ENCODE measurements at regions not wholly inside any gene's neighbourhood (a gene's known extent, or its start where the extent isn't known, plus 50 kb on each side); places are given as distances from the start of the nearest gene placed in this dataset.
"Not testable (repeated sequence)": the region's sequence is repeated elsewhere in the genome, so short reads cannot be mapped to it uniquely, and the experiment has no call there.

GRCh38 chr12:59326457-59326856 is 269.4 kb upstream of the SLC16A7 start:
- H3K9ac ChIP-seq (ENCODE audit: low read length); H2AFZ ChIP-seq (ENCODE audit: low read length); H3K9me2 ChIP-seq (replicated peaks; ENCODE audit: insufficient read depth, low read length); H3K4me1 ChIP-seq (ENCODE audit: low read length); H3K27ac ChIP-seq (ENCODE audit: low read length); H3K27me3 ChIP-seq (ENCODE audit: low read length); H4K20me1 ChIP-seq (ENCODE audit: insufficient read depth, low read depth, low read length); H3K36me3 ChIP-seq (ENCODE audit: insufficient read depth, low read length); H3K4me3 ChIP-seq (ENCODE audit: low read length); H3K4me2 ChIP-seq (ENCODE audit: low read depth, low read length, poor library complexity, severe bottlenecking); H3K9me3 ChIP-seq (ENCODE audit: low read length); DNase-seq; H3K79me2 ChIP-seq (ENCODE audit: low read length): not testable (repeated sequence)

GRCh38 chr12:59322473-59322872 is 273.4 kb upstream of the SLC16A7 start:
- H4K20me1 ChIP-seq (ENCODE audit: insufficient read depth, low read depth, low read length): no peaks in the 10 kb centered on the region
- H3K9me3 ChIP-seq (ENCODE audit: low read length): no peaks in the 10 kb centered on the region
- no peaks in the 10 kb centered on the region for H3K36me3 ChIP-seq (ENCODE audit: insufficient read depth, low read length)
- H3K4me1 ChIP-seq (ENCODE audit: low read length): no peaks in the 10 kb centered on the region
- no peaks in the 10 kb centered on the region for H3K9me2 ChIP-seq (replicated peaks; ENCODE audit: insufficient read depth, low read length)
- DNase-seq: no peak
- no peak overlapping the region for H3K4me3 ChIP-seq (ENCODE audit: low read length)
- no peak overlapping the region for H2AFZ ChIP-seq (ENCODE audit: low read length)
- H3K27me3 ChIP-seq (ENCODE audit: low read length): no peaks in the 10 kb centered on the region
- H3K4me2 ChIP-seq (ENCODE audit: low read depth, low read length, poor library complexity, severe bottlenecking): no peak overlapping the region
- H3K79me2 ChIP-seq (ENCODE audit: low read length): no peaks in the 10 kb centered on the region
- H3K27ac ChIP-seq (ENCODE audit: low read length): no peak overlapping the region
- no peak overlapping the region for H3K9ac ChIP-seq (ENCODE audit: low read length)

- H3K27me3 ChIP-seq (ENCODE audit: low read length): no peaks in the 10 kb centered on the region
- H3K4me3 ChIP-seq (ENCODE audit: low read length): no peak overlapping the region
- H3K9me2 ChIP-seq (replicated peaks; ENCODE audit: insufficient read depth, low read length): no peaks in the 10 kb centered on the region
- H3K4me1 ChIP-seq (ENCODE audit: low read length): no peaks in the 10 kb centered on the region
- H3K4me2 ChIP-seq (ENCODE audit: low read depth, low read length, poor library complexity, severe bottlenecking): no peak overlapping the region
- H3K79me2 ChIP-seq (ENCODE audit: low read length): no peaks in the 10 kb centered on the region
- no peaks in the 10 kb centered on the region for H4K20me1 ChIP-seq (ENCODE audit: insufficient read depth, low read depth, low read length)
- DNase-seq: no peak
- no peak overlapping the region for H3K27ac ChIP-seq (ENCODE audit: low read length)
- H2AFZ ChIP-seq (ENCODE audit: low read length): no peak overlapping the region
- no peaks in the 10 kb centered on the region for H3K36me3 ChIP-seq (ENCODE audit: insufficient read depth, low read length)
- no peaks in the 10 kb centered on the region for H3K9me3 ChIP-seq (ENCODE audit: low read length)
- H3K9ac ChIP-seq (ENCODE audit: low read length): no peak overlapping the region
Measured at GRCh38 chr12:59321278-59321677, 274.6 kb upstream of the SLC16A7 start.

GRCh38 chr12:59320112-59320511 is 275.7 kb upstream of the SLC16A7 start:
- no peaks in the 10 kb centered on the region for H3K9me3 ChIP-seq (ENCODE audit: low read length)
- H3K27ac ChIP-seq (ENCODE audit: low read length): no peak overlapping the region
- no peak overlapping the region for H2AFZ ChIP-seq (ENCODE audit: low read length)
- H3K79me2 ChIP-seq (ENCODE audit: low read length): no peaks in the 10 kb centered on the region
- H3K4me2 ChIP-seq (ENCODE audit: low read depth, low read length, poor library complexity, severe bottlenecking): no peak overlapping the region
- no peaks in the 10 kb centered on the region for H3K4me1 ChIP-seq (ENCODE audit: low read length)
- H4K20me1 ChIP-seq (ENCODE audit: insufficient read depth, low read depth, low read length): no peaks in the 10 kb centered on the region
- no peak for DNase-seq
- H3K9me2 ChIP-seq (replicated peaks; ENCODE audit: insufficient read depth, low read length): no peaks in the 10 kb centered on the region
- H3K9ac ChIP-seq (ENCODE audit: low read length): no peak overlapping the region
- no peaks in the 10 kb centered on the region for H3K27me3 ChIP-seq (ENCODE audit: low read length)
- H3K36me3 ChIP-seq (ENCODE audit: insufficient read depth, low read length): no peaks in the 10 kb centered on the region
- no peak overlapping the region for H3K4me3 ChIP-seq (ENCODE audit: low read length)

- Histone ChIP-seq H3K4me3 (ENCODE audit: low read length) (no peak overlapping the region), H4K20me1 (ENCODE audit: insufficient read depth, low read depth, low read length) (no peaks in the 10 kb centered on the region), H3K27ac (ENCODE audit: low read length) (no peak overlapping the region), H2AFZ (ENCODE audit: low read length) (no peak overlapping the region), H3K9me3 (ENCODE audit: low read length) (no peaks in the 10 kb centered on the region), H3K79me2 (ENCODE audit: low read length) (no peaks in the 10 kb centered on the region), H3K36me3 (ENCODE audit: insufficient read depth, low read length) (no peaks in the 10 kb centered on the region), H3K27me3 (ENCODE audit: low read length) (no peaks in the 10 kb centered on the region), H3K4me1 (ENCODE audit: low read length) (no peaks in the 10 kb centered on the region), H3K4me2 (ENCODE audit: low read depth, low read length, poor library complexity, severe bottlenecking) (no peak overlapping the region), H3K9me2 (replicated peaks; ENCODE audit: insufficient read depth, low read length) (no peaks in the 10 kb centered on the region), H3K9ac (ENCODE audit: low read length) (no peak overlapping the region)
- no peak for DNase-seq
Measured at GRCh38 chr12:59318940-59319339, 276.9 kb upstream of the SLC16A7 start.

- Histone ChIP-seq H3K27me3 (ENCODE audit: low read length) (no peaks in the 10 kb centered on the region), H3K4me3 (ENCODE audit: low read length) (no peak overlapping the region), H3K36me3 (ENCODE audit: insufficient read depth, low read length) (no peaks in the 10 kb centered on the region), H3K4me1 (ENCODE audit: low read length) (no peaks in the 10 kb centered on the region), H3K9me3 (ENCODE audit: low read length) (no peaks in the 10 kb centered on the region), H3K79me2 (ENCODE audit: low read length) (no peaks in the 10 kb centered on the region), H4K20me1 (ENCODE audit: insufficient read depth, low read depth, low read length) (no peaks in the 10 kb centered on the region), H3K9me2 (replicated peaks; ENCODE audit: insufficient read depth, low read length) (no peaks in the 10 kb centered on the region), H2AFZ (ENCODE audit: low read length) (no peak overlapping the region), H3K4me2 (ENCODE audit: low read depth, low read length, poor library complexity, severe bottlenecking) (no peak overlapping the region), H3K9ac (ENCODE audit: low read length) (no peak overlapping the region), H3K27ac (ENCODE audit: low read length) (no peak overlapping the region)
- DNase-seq: no peak
Measured at GRCh38 chr12:59317598-59317997, 278.2 kb upstream of the SLC16A7 start.

GRCh38 chr12:59316938-59317337 is 278.9 kb upstream of the SLC16A7 start:
- H3K4me2 ChIP-seq (ENCODE audit: low read depth, low read length, poor library complexity, severe bottlenecking): no peak overlapping the region
- H3K4me3 ChIP-seq (ENCODE audit: low read length): no peak overlapping the region
- no peaks in the 10 kb centered on the region for H3K4me1 ChIP-seq (ENCODE audit: low read length)
- no peak for DNase-seq
- no peaks in the 10 kb centered on the region for H3K9me3 ChIP-seq (ENCODE audit: low read length)
- H2AFZ ChIP-seq (ENCODE audit: low read length): no peak overlapping the region
- no peak overlapping the region for H3K27ac ChIP-seq (ENCODE audit: low read length)
- no peak overlapping the region for H3K9ac ChIP-seq (ENCODE audit: low read length)
- H3K9me2 ChIP-seq (replicated peaks; ENCODE audit: insufficient read depth, low read length): no peaks in the 10 kb centered on the region
- H3K79me2 ChIP-seq (ENCODE audit: low read length): no peaks in the 10 kb centered on the region
- no peaks in the 10 kb centered on the region for H3K27me3 ChIP-seq (ENCODE audit: low read length)
- no peaks in the 10 kb centered on the region for H3K36me3 ChIP-seq (ENCODE audit: insufficient read depth, low read length)
- no peaks in the 10 kb centered on the region for H4K20me1 ChIP-seq (ENCODE audit: insufficient read depth, low read depth, low read length)

GRCh38 chr12:59316354-59316753 is 279.5 kb upstream of the SLC16A7 start:
- not testable (repeated sequence) for H3K36me3 ChIP-seq (ENCODE audit: insufficient read depth, low read length); H3K9me2 ChIP-seq (replicated peaks; ENCODE audit: insufficient read depth, low read length); H3K27me3 ChIP-seq (ENCODE audit: low read length); H3K9ac ChIP-seq (ENCODE audit: low read length); H3K79me2 ChIP-seq (ENCODE audit: low read length); H2AFZ ChIP-seq (ENCODE audit: low read length); H3K4me3 ChIP-seq (ENCODE audit: low read length); H3K4me1 ChIP-seq (ENCODE audit: low read length); H3K9me3 ChIP-seq (ENCODE audit: low read length); H3K27ac ChIP-seq (ENCODE audit: low read length); H4K20me1 ChIP-seq (ENCODE audit: insufficient read depth, low read depth, low read length); DNase-seq; H3K4me2 ChIP-seq (ENCODE audit: low read depth, low read length, poor library complexity, severe bottlenecking)

- Histone ChIP-seq H3K27ac (ENCODE audit: low read length) (no peak overlapping the region), H3K9me3 (ENCODE audit: low read length) (0 out of 2 replicates have a peak, but pooled peaks cover 5% of the 10 kb centered on the region), H3K4me2 (ENCODE audit: low read depth, low read length, poor library complexity, severe bottlenecking) (no peak overlapping the region), H3K4me3 (ENCODE audit: low read length) (no peak overlapping the region), H2AFZ (ENCODE audit: low read length) (no peak overlapping the region), H3K79me2 (ENCODE audit: low read length) (no peaks in the 10 kb centered on the region), H3K9ac (ENCODE audit: low read length) (no peak overlapping the region), H3K9me2 (replicated peaks; ENCODE audit: insufficient read depth, low read length) (no peaks in the 10 kb centered on the region), H3K4me1 (ENCODE audit: low read length) (no peaks in the 10 kb centered on the region), H3K27me3 (ENCODE audit: low read length) (no peaks in the 10 kb centered on the region), H3K36me3 (ENCODE audit: insufficient read depth, low read length) (no peaks in the 10 kb centered on the region), H4K20me1 (ENCODE audit: insufficient read depth, low read depth, low read length) (no peaks in the 10 kb centered on the region)
- DNase-seq: no peak
Measured at GRCh38 chr12:59314209-59314608, 281.6 kb upstream of the SLC16A7 start.
